ENCODE measurements at regions not wholly inside any gene's neighbourhood (a gene's known extent, or its start where the extent isn't known, plus 50 kb on each side); places are given as distances from the start of the nearest gene placed in this dataset.

- H3K36me3 ChIP-seq (replicated peaks in 1 of 2; ENCODE audit: control extremely low read depth in 1 of 2, control insufficient read depth in 1 of 2, extremely low read depth in 1 of 2, insufficient read depth in 2 of 2, low read length in 1 of 2), result no peaks in the 10 kb centered on the region
- no peaks in the 10 kb centered on the region for H4K20me1 ChIP-seq (ENCODE audit: control insufficient read depth, insufficient read depth, low read length, poor library complexity, severe bottlenecking)
- H3K9ac ChIP-seq (ENCODE audit: low read length), result no peak overlapping the region
- TF ChIP-seq EZH2 (IDR thresholded peaks at IDR 0.05; ENCODE audit: borderline replicate concordance, insufficient read depth, low read depth, low read length, poor library complexity, severe bottlenecking) (no peak), CTCF (IDR thresholded peaks at IDR 0.05) (no peak)
- Mint-ChIP-seq H3K4me3 (no peak overlapping the region), H3K27me3 (no peaks in the 10 kb centered on the region), H3K27ac (no peak overlapping the region), H3K4me1 (no peaks in the 10 kb centered on the region), H3K9me3 (ENCODE audit: insufficient read depth) (peaks cover 2% of the 10 kb centered on the region)
- H3K79me2 ChIP-seq (ENCODE audit: control insufficient read depth, insufficient read depth, low read length), result no peaks in the 10 kb centered on the region
- H3K4me1 ChIP-seq (ENCODE audit: control insufficient read depth in 2 of 2, insufficient read depth in 2 of 2, low read length in 2 of 2), result no peaks in the 10 kb centered on the region
- CTCF ChIA-PET, result no interaction called here
- no peak overlapping the region for H3K4me2 ChIP-seq (replicated peaks; ENCODE audit: low read depth, low read length, poor library complexity, severe bottlenecking)
- no CpG with 5 or more reads among the region's 4 CpGs for WGBS (ENCODE audit: insufficient coverage)
- ATAC-seq (ENCODE audit: low read depth) (no peak), DNase-seq (no peak)
- H2AFZ ChIP-seq (ENCODE audit: insufficient read depth, low read depth, low read length, poor library complexity, severe bottlenecking), result no peak overlapping the region
- no peaks in the 10 kb centered on the region for H3K9me3 ChIP-seq (ENCODE audit: control extremely low read depth in 1 of 3, control insufficient read depth in 2 of 3, insufficient read depth in 1 of 3, low read length in 2 of 3)
- H3K27me3 ChIP-seq (replicated peaks in 1 of 4; ENCODE audit: control extremely low read depth in 1 of 4, control insufficient read depth in 3 of 4, insufficient read depth in 4 of 4, low read length in 3 of 4), result no peaks in the 10 kb centered on the region
- POLR2A ChIA-PET, result no interaction called here
- no peak overlapping the region for H3K4me3 ChIP-seq (ENCODE audit: control extremely low read depth in 1 of 5, extremely low read depth in 1 of 5, insufficient read depth in 1 of 5, low read depth in 2 of 5, low read length in 4 of 5)
- intact Hi-C loops (cut with micrococcal nuclease), result no loop called here
- no peak overlapping the region for H3K27ac ChIP-seq (ENCODE audit: low read length in 2 of 2)
Measured at GRCh38 chr12:127013197-127013596, 1253.8 kb upstream of the TMEM132C start.

- intact Hi-C loops (cut with micrococcal nuclease), result no loop called here
- ATAC-seq (ENCODE audit: low read depth) (no peak), DNase-seq (no peak)
- H3K9ac ChIP-seq (ENCODE audit: low read length), result no peak overlapping the region
- Mint-ChIP-seq H3K9me3 (ENCODE audit: insufficient read depth) (peaks cover 3% of the 10 kb centered on the region), H3K4me3 (no peak overlapping the region), H3K4me1 (no peaks in the 10 kb centered on the region), H3K27ac (no peak overlapping the region), H3K27me3 (no peaks in the 10 kb centered on the region)
- TF ChIP-seq CTCF (IDR thresholded peaks at IDR 0.05), result no peak
- no peak for TF ChIP-seq EZH2 (IDR thresholded peaks at IDR 0.05; ENCODE audit: borderline replicate concordance, insufficient read depth, low read depth, low read length, poor library complexity, severe bottlenecking)
- ChIA-PET POLR2A (no interaction called here), CTCF (interaction anchor here (0.6 kb wide), 1 partner anchor 39 kb away, joined by 3 read pairs; no protein-coding TSS in a partner anchor)
- no peaks in the 10 kb centered on the region for H3K79me2 ChIP-seq (ENCODE audit: control insufficient read depth, insufficient read depth, low read length)
- H2AFZ ChIP-seq (ENCODE audit: insufficient read depth, low read depth, low read length, poor library complexity, severe bottlenecking), result no peak overlapping the region
- H4K20me1 ChIP-seq (ENCODE audit: control insufficient read depth, insufficient read depth, low read length, poor library complexity, severe bottlenecking), result no peaks in the 10 kb centered on the region
- H3K4me1 ChIP-seq (ENCODE audit: control insufficient read depth in 2 of 2, insufficient read depth in 2 of 2, low read length in 2 of 2), result no peaks in the 10 kb centered on the region
- no peak overlapping the region for H3K4me3 ChIP-seq (ENCODE audit: control extremely low read depth in 1 of 5, extremely low read depth in 1 of 5, insufficient read depth in 1 of 5, low read depth in 2 of 5, low read length in 4 of 5)
- H3K27ac ChIP-seq (ENCODE audit: low read length in 2 of 2), result no peak overlapping the region
- H3K9me3 ChIP-seq (ENCODE audit: control extremely low read depth in 1 of 3, control insufficient read depth in 2 of 3, insufficient read depth in 1 of 3, low read length in 2 of 3), result no peaks in the 10 kb centered on the region
- no peaks in the 10 kb centered on the region for H3K27me3 ChIP-seq (replicated peaks in 1 of 4; ENCODE audit: control extremely low read depth in 1 of 4, control insufficient read depth in 3 of 4, insufficient read depth in 4 of 4, low read length in 3 of 4)
- H3K36me3 ChIP-seq (replicated peaks in 1 of 2; ENCODE audit: control extremely low read depth in 1 of 2, control insufficient read depth in 1 of 2, extremely low read depth in 1 of 2, insufficient read depth in 2 of 2, low read length in 1 of 2), result no peaks in the 10 kb centered on the region
- no CpG with 5 or more reads among the region's 1 CpG for WGBS (ENCODE audit: insufficient coverage)
- no peak overlapping the region for H3K4me2 ChIP-seq (replicated peaks; ENCODE audit: low read depth, low read length, poor library complexity, severe bottlenecking)
Measured at GRCh38 chr12:127014079-127014478, 1252.9 kb upstream of the TMEM132C start.

All from B cell (primary cell).